HG03135 (cell line): ENCODE measurements at regions not wholly inside any gene's neighbourhood (a gene's known extent, or its start where the extent isn't known, plus 50 kb on each side); places are given as distances from the start of the nearest gene placed in this dataset.
"Not testable (repeated sequence)": the region's sequence is repeated elsewhere in the genome, so short reads cannot be mapped to it uniquely, and the experiment has no call there.

Experiments used
- ATAC-seq: cut with Tn5 transposase; IDR thresholded peaks from one replicate; pipeline ENCODE4 v1.9.1; 2021; ENCODE audit warnings: mild to moderate bottlenecking, moderate library complexity; ENCODE audit not compliant: unreplicated experiment

GRCh38 chr1:214095896-214096295 lies 108.1 kb downstream of the PROX1 start:
- not testable (repeated sequence) for ATAC-seq

- ATAC-seq: no peak
Measured at GRCh38 chr1:214101246-214101645, 113.5 kb downstream of the PROX1 start.

- no peak for ATAC-seq
Measured at GRCh38 chr1:214101828-214102227, 114.1 kb downstream of the PROX1 start.

GRCh38 chr1:214102907-214103306 lies 115.1 kb downstream of the PROX1 start:
- ATAC-seq: no peak

GRCh38 chr1:214103778-214104177 lies 116.0 kb downstream of the PROX1 start:
- ATAC-seq: no peak

GRCh38 chr1:214106375-214106774 lies 118.6 kb downstream of the PROX1 start:
- no peak for ATAC-seq

GRCh38 chr1:214107322-214108096 lies 119.7 kb downstream of the PROX1 start:
- ATAC-seq: no peak

GRCh38 chr1:214108097-214108446 lies 120.3 kb downstream of the PROX1 start:
- no peak for ATAC-seq

- no peak for ATAC-seq
Measured at GRCh38 chr1:214111796-214112195, 124.0 kb downstream of the PROX1 start.

- ATAC-seq: no peak
Measured at GRCh38 chr1:214116258-214116657, 128.5 kb downstream of the PROX1 start.

- no peak for ATAC-seq
Measured at GRCh38 chr1:214117780-214118179, 130.0 kb downstream of the PROX1 start.

- no peak for ATAC-seq
Measured at GRCh38 chr1:214120191-214120590, 132.4 kb downstream of the PROX1 start.

- no peak for ATAC-seq
Measured at GRCh38 chr1:214120951-214121350, 133.2 kb downstream of the PROX1 start.

- ATAC-seq: no peak
Measured at GRCh38 chr1:214122110-214122509, 134.3 kb downstream of the PROX1 start.

- ATAC-seq: peak; percentile 54
Measured at GRCh38 chr1:214123061-214123784, 135.4 kb downstream of the PROX1 start.

- ATAC-seq: no peak
Measured at GRCh38 chr1:214124281-214124805, 136.6 kb downstream of the PROX1 start.

- ATAC-seq: no peak
Measured at GRCh38 chr1:214124915-214125314, 137.1 kb downstream of the PROX1 start.

- ATAC-seq: no peak
Measured at GRCh38 chr1:214125819-214126218, 138.0 kb downstream of the PROX1 start.

GRCh38 chr1:214126697-214127146 lies 138.9 kb downstream of the PROX1 start:
- no peak for ATAC-seq

GRCh38 chr1:214127705-214128104 lies 139.9 kb downstream of the PROX1 start:
- ATAC-seq: no peak

- ATAC-seq: no peak
Measured at GRCh38 chr1:214135886-214136285, 145.1 kb upstream of the SMYD2 start.

- ATAC-seq: no peak
Measured at GRCh38 chr1:214136324-214136919, 144.5 kb upstream of the SMYD2 start.
